ENCODE measurements at regions not wholly inside any gene's neighbourhood (a gene's known extent, or its start where the extent isn't known, plus 50 kb on each side); places are given as distances from the start of the nearest gene placed in this dataset.
"Not testable (repeated sequence)": the region's sequence is repeated elsewhere in the genome, so short reads cannot be mapped to it uniquely, and the experiment has no call there.

DNA sequence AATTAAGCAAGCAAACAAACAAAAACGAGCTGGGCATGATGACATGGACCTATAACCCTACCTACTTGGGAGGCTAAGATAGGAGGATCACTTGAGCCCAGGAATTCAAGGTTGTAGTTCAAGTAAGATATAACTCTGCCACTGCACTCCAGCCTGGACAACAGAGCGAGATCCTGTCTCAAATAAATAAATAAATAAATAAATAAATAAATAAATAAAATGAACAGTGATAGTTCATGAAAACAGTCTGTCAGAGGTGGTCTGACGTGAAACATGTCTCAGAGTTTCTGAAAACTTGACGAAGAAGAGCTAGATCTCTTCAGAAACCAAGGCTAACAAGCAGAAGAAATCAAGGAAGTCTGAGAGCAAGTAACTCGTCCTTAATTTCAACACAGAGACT, 188.8 kb upstream of the GPC6 start:
- Mint-ChIP-seq H3K4me1 (no peaks in the 10 kb centered on the region), H3K4me3 (no peak overlapping the region), H3K36me3 (ENCODE audit: low read depth) (no peaks in the 10 kb centered on the region), H3K27ac (no peak overlapping the region), H3K27me3 (no peaks in the 10 kb centered on the region)
- DNase-seq = no peak
- no peak for ATAC-seq
- no peaks in the 10 kb centered on the region for H3K9me3 ChIP-seq (ENCODE audit: control insufficient read depth, low read length, poor library complexity, severe bottlenecking)

- H3K9me3 ChIP-seq (ENCODE audit: control insufficient read depth, low read length, poor library complexity, severe bottlenecking) = no peaks in the 10 kb centered on the region
- no peak for DNase-seq
- H3K27me3 Mint-ChIP-seq = no peaks in the 10 kb centered on the region
- no peak overlapping the region for H3K4me3 Mint-ChIP-seq
- no peaks in the 10 kb centered on the region for H3K4me1 Mint-ChIP-seq
- H3K36me3 Mint-ChIP-seq (ENCODE audit: low read depth) = no peaks in the 10 kb centered on the region
- no peak overlapping the region for H3K27ac Mint-ChIP-seq
- no peak for ATAC-seq
Measured at GRCh38 chr13:93038187-93038586, 188.4 kb upstream of the GPC6 start.

DNA sequence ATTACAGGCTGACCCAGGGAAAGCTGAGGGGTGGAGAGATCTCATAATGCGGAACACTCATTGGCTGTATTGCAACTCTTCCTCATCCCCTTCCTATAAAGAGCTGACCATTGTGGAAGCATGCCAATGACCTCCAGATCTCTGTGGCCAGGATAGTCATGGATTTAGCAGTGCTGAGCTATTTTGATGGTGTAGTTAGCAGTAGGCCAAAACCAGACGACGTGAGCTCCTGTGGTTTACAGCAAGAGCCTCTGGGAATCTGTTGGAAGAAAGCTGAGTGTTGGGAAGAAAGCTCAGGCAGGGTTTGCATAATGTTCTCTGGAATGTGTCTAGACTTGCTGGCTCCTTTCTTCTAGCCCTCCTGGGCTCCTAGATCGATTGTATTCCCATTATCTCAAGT, 187.5 kb upstream of the GPC6 start:
- Mint-ChIP-seq H3K27me3 (no peaks in the 10 kb centered on the region), H3K4me3 (no peak overlapping the region), H3K36me3 (ENCODE audit: low read depth) (no peaks in the 10 kb centered on the region), H3K27ac (no peak overlapping the region), H3K4me1 (no peaks in the 10 kb centered on the region)
- no peaks in the 10 kb centered on the region for H3K9me3 ChIP-seq (ENCODE audit: control insufficient read depth, low read length, poor library complexity, severe bottlenecking)
- ATAC-seq (no peak), DNase-seq (no peak)

DNA sequence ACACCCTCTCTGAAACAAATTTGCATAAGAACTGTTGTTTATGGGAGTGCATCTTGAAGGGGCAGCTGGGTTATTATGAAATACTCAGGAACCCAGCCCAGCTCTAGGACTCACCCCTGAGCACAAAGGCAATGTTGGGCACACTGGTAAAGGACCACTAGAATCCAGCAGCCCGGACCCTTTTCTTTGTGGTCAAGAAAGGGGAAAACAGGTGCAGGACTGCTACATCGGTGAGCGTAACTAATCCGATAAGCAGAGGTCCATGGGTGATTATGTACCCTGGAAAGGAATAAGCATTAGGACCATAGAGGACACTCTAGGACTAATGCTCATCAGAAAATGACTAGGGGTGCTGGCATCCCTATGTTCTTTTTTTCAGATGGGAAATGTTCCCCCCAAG, 185.0 kb upstream of the GPC6 start:
- H3K4me1 Mint-ChIP-seq; ATAC-seq; H3K36me3 Mint-ChIP-seq (ENCODE audit: low read depth); DNase-seq; H3K9me3 ChIP-seq (ENCODE audit: control insufficient read depth, low read length, poor library complexity, severe bottlenecking); H3K27ac Mint-ChIP-seq; H3K4me3 Mint-ChIP-seq; H3K27me3 Mint-ChIP-seq: not testable (repeated sequence)

- no peak for DNase-seq
- ATAC-seq = no peak
- no peaks in the 10 kb centered on the region for H3K9me3 ChIP-seq (ENCODE audit: control insufficient read depth, low read length, poor library complexity, severe bottlenecking)
- Mint-ChIP-seq H3K27me3 (no peaks in the 10 kb centered on the region), H3K4me1 (no peaks in the 10 kb centered on the region), H3K36me3 (ENCODE audit: low read depth) (no peaks in the 10 kb centered on the region), H3K27ac (no peak overlapping the region), H3K4me3 (no peak overlapping the region)
Measured at GRCh38 chr13:93045836-93046235, 180.8 kb upstream of the GPC6 start.

DNA sequence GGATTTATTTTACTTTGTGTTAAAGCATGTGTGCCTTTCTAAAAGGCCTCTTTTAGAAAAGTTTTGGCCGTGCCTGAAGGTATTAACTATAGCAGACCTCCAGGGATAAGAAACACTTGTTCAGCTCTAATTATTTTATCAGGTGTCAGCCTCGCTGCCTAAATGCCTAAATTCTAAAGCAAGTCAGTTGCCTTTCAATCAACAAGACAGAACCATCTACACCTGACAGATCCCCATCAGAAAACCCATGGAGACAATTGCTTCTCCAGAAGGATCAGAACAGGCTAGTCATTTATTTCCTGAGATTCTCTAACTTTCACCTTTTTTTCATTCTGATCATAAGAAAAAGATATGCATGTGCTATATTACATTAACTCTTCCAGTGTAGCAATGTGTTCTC, 171.4 kb upstream of the GPC6 start:
- Mint-ChIP-seq H3K27ac (no peak overlapping the region), H3K4me3 (no peak overlapping the region), H3K36me3 (ENCODE audit: low read depth) (no peaks in the 10 kb centered on the region), H3K4me1 (no peaks in the 10 kb centered on the region), H3K27me3 (no peaks in the 10 kb centered on the region)
- no peak for DNase-seq
- no peaks in the 10 kb centered on the region for H3K9me3 ChIP-seq (ENCODE audit: control insufficient read depth, low read length, poor library complexity, severe bottlenecking)
- ATAC-seq = no peak

- Mint-ChIP-seq H3K27me3 (no peaks in the 10 kb centered on the region), H3K36me3 (ENCODE audit: low read depth) (no peaks in the 10 kb centered on the region), H3K4me1 (no peaks in the 10 kb centered on the region), H3K27ac (no peak overlapping the region), H3K4me3 (no peak overlapping the region)
- H3K9me3 ChIP-seq (ENCODE audit: control insufficient read depth, low read length, poor library complexity, severe bottlenecking) = no peaks in the 10 kb centered on the region
- DNase-seq (no peak), ATAC-seq (no peak)
Measured at GRCh38 chr13:93058301-93058700, 168.3 kb upstream of the GPC6 start.

DNA sequence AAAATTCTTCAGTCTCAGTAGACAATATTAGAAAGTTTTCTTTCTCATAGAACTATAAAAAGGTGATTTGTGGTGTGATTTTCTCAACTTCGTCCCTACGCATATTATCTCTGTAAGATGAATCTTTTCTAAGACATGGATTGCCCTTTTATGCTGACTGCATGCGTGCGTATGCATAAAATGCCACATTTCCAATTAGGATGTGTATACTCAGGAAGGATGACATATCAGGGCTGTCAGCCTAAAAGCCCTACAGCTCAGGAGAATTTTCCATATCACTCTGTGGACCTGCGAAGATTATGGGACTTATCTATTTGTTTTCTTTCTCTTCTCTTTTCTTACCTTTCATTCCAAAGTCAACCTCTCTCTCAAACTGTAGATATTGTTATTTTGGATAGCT, 166.5 kb upstream of the GPC6 start:
- Mint-ChIP-seq H3K27ac (no peak overlapping the region), H3K36me3 (ENCODE audit: low read depth) (no peaks in the 10 kb centered on the region), H3K27me3 (no peaks in the 10 kb centered on the region), H3K4me3 (no peak overlapping the region), H3K4me1 (no peaks in the 10 kb centered on the region)
- ATAC-seq (no peak), DNase-seq (no peak)
- H3K9me3 ChIP-seq (ENCODE audit: control insufficient read depth, low read length, poor library complexity, severe bottlenecking) = no peaks in the 10 kb centered on the region

DNA sequence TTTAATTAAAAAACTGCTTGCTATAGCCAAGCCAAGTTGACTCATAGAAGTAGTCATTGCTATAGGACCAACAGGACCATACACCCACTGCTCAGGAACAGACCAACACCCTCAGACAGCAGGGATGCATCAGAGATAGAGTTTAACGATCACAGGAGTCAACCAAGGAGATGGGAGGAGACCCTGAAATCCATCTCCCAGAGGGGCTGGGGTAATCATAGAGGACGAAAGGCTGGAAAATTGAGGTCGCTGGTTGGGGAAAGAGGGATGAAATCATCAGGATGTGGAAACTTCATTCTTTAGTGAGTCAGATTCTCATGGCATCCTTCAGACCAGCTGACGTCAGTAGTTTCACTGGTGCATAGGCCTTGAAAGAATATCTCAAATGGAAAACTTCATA, 160.4 kb upstream of the GPC6 start:
- Mint-ChIP-seq H3K27me3 (no peaks in the 10 kb centered on the region), H3K36me3 (ENCODE audit: low read depth) (no peaks in the 10 kb centered on the region), H3K27ac (no peak overlapping the region), H3K4me3 (no peak overlapping the region), H3K4me1 (no peaks in the 10 kb centered on the region)
- DNase-seq (no peak), ATAC-seq (no peak)
- H3K9me3 ChIP-seq (ENCODE audit: control insufficient read depth, low read length, poor library complexity, severe bottlenecking) = no peaks in the 10 kb centered on the region

- no peak for DNase-seq
- no peak for ATAC-seq
Measured at GRCh38 chr13:93079294-93079693, 147.3 kb upstream of the GPC6 start.

DNA sequence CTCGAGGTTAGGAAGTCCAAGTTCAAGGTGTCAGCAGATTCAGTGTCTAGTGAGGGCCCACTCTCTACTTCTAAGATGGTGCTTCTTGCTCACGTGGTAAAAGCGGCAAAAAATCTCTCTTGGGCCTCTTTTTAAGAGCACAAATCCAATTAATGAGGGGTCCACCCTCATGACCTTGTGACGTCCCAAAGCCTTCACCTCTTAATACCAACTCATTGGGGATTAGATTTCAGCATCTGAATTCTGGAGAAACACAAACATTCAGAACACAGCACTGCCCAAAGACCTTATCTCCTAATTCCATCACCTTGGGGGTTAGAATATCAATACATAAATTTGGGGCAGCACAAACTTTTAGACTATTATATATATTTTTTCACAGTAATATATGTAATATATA, 146.4 kb upstream of the GPC6 start:
- ATAC-seq = no peak
- Mint-ChIP-seq H3K4me3 (peak overlapping the region; percentile 13), H3K27ac (no peak overlapping the region), H3K36me3 (ENCODE audit: low read depth) (no peaks in the 10 kb centered on the region), H3K4me1 (no peaks in the 10 kb centered on the region), H3K27me3 (no peaks in the 10 kb centered on the region)
- no peak for DNase-seq
- no peaks in the 10 kb centered on the region for H3K9me3 ChIP-seq (ENCODE audit: control insufficient read depth, low read length, poor library complexity, severe bottlenecking)

More at GRCh38 chr13:93079294-93079693, 147.3 kb upstream of the GPC6 start:
- Mint-ChIP-seq H3K27ac (no peak overlapping the region), H3K36me3 (ENCODE audit: low read depth) (no peaks in the 10 kb centered on the region), H3K27me3 (no peaks in the 10 kb centered on the region), H3K4me1 (no peaks in the 10 kb centered on the region), H3K4me3 (no peak overlapping the region)
- H3K9me3 ChIP-seq (ENCODE audit: control insufficient read depth, low read length, poor library complexity, severe bottlenecking) = no peaks in the 10 kb centered on the region

- ATAC-seq (peak; percentile 49), DNase-seq (no peak)
- Mint-ChIP-seq H3K27ac (no peak overlapping the region), H3K4me3 (no peak overlapping the region), H3K36me3 (ENCODE audit: low read depth) (no peaks in the 10 kb centered on the region), H3K4me1 (no peaks in the 10 kb centered on the region), H3K27me3 (no peaks in the 10 kb centered on the region)
- H3K9me3 ChIP-seq (ENCODE audit: control insufficient read depth, low read length, poor library complexity, severe bottlenecking) = no peaks in the 10 kb centered on the region
Measured at GRCh38 chr13:93080587-93080986, 146.0 kb upstream of the GPC6 start.

DNA sequence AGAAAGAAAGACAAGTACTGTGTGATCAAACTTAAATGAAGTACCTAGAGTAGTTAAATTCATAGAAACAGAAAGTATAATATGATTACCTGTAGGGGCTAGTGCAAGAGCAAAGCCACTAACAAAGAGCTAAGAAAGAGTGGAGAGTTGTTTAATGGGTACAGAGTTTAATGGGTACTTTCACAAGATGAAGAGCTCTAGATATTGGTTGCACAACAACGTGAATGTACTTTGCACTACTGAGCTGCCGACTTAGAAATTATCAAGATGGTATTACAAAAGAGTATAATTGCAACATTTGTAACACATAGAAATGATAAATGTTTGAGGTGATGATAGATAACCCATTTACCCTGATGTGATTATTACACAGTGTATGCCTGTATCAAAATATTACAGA, 140.3 kb upstream of the GPC6 start:
- no peaks in the 10 kb centered on the region for H3K4me1 Mint-ChIP-seq
- H3K27me3 Mint-ChIP-seq = no peaks in the 10 kb centered on the region
- DNase-seq = no peak
- H3K9me3 ChIP-seq (ENCODE audit: control insufficient read depth, low read length, poor library complexity, severe bottlenecking) = no peaks in the 10 kb centered on the region
- H3K27ac Mint-ChIP-seq = no peak overlapping the region
- no peak for ATAC-seq
- H3K36me3 Mint-ChIP-seq (ENCODE audit: low read depth) = no peaks in the 10 kb centered on the region
- H3K4me3 Mint-ChIP-seq = no peak overlapping the region

DNA sequence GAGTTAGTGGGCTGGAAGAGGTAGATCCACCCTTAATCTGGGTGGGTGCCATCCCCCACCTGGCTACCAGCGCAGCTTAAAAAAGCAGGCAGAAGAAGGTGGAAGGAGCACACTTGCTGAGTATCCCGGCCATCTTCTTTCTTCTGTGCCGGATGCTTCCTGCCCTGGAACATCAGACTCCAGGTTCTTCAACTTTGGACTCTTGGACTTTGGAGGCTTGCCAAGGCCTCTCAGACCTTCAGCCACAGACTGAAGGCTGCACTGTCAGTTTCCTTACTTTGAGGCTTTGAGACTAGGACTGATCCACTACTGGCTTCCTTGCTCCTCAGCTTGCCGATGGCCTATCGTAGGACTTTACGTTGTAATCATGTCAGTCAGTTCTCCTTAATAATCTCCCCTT, 127.6 kb upstream of the GPC6 start:
- no peak overlapping the region for H3K4me3 Mint-ChIP-seq
- no peaks in the 10 kb centered on the region for H3K27me3 Mint-ChIP-seq
- no peak overlapping the region for H3K27ac Mint-ChIP-seq
- no peaks in the 10 kb centered on the region for H3K9me3 ChIP-seq (ENCODE audit: control insufficient read depth, low read length, poor library complexity, severe bottlenecking)
- H3K4me1 Mint-ChIP-seq = no peaks in the 10 kb centered on the region
- ATAC-seq = no peak
- DNase-seq = no peak
- H3K36me3 Mint-ChIP-seq (ENCODE audit: low read depth) = no peaks in the 10 kb centered on the region

GRCh38 chr13:93101226-93101734, 125.3 kb upstream of the GPC6 start:
- ATAC-seq (no peak), DNase-seq (no peak)
- no peaks in the 10 kb centered on the region for H3K4me1 Mint-ChIP-seq
- H3K4me3 Mint-ChIP-seq = no peak overlapping the region
- H3K27me3 Mint-ChIP-seq = no peaks in the 10 kb centered on the region
- no peak overlapping the region for H3K27ac Mint-ChIP-seq
- peaks cover 3% of the 10 kb centered on the region for H3K9me3 ChIP-seq (ENCODE audit: control insufficient read depth, low read length, poor library complexity, severe bottlenecking)
- H3K36me3 Mint-ChIP-seq (ENCODE audit: low read depth) = no peaks in the 10 kb centered on the region
